ENCODE measurements at regions not wholly inside any gene's neighbourhood (a gene's known extent, or its start where the extent isn't known, plus 50 kb on each side); places are given as distances from the start of the nearest gene placed in this dataset.

DNA sequence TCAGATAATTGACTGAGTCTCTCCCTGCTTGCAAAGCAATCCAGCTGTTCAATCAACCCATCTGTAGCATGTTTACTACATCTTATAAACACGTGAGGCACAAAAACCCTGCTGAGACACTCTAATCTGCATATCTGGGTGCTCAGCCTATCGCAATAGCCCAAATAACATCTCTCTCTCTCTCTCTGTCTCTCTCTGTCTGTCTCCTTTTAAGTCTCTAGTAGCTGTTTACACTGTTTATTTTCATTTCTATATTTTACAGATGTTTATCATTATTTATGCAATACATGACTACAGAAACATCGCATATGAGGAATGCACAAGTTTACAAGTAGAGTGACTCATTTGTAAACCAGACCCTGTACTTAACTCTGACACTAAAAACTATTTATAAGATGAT lies 422.1 kb upstream of the DSEL start:
- no peak overlapping the region for H3K4me3 ChIP-seq (ENCODE audit: low read depth in 1 of 3, low read length in 3 of 3)
- 63% methylated on average over 3 of the region's 3 CpGs for WGBS
- H3K36me3 ChIP-seq (ENCODE audit: control insufficient read depth in 4 of 4, insufficient read depth in 3 of 4, low read depth in 1 of 4, low read length in 3 of 4) = no peaks in the 10 kb centered on the region
- no peaks in the 10 kb centered on the region for H3K4me1 ChIP-seq (ENCODE audit: control insufficient read depth in 4 of 4, insufficient read depth in 4 of 4, low read length in 3 of 4)
- H3K27ac ChIP-seq (ENCODE audit: low read depth in 1 of 2, low read length in 2 of 2) = no peak overlapping the region
- TF ChIP-seq RXRA (IDR thresholded peaks at IDR 0.05) = no peak
- TF ChIP-seq, protein P1, sequence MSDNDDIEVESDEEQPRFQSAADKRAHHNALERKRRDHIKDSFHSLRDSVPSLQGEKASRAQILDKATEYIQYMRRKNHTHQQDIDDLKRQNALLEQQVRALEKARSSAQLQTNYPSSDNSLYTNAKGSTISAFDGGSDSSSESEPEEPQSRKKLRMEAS (IDR thresholded peaks at IDR 0.05) = no peak
- TF ChIP-seq, protein P2, sequence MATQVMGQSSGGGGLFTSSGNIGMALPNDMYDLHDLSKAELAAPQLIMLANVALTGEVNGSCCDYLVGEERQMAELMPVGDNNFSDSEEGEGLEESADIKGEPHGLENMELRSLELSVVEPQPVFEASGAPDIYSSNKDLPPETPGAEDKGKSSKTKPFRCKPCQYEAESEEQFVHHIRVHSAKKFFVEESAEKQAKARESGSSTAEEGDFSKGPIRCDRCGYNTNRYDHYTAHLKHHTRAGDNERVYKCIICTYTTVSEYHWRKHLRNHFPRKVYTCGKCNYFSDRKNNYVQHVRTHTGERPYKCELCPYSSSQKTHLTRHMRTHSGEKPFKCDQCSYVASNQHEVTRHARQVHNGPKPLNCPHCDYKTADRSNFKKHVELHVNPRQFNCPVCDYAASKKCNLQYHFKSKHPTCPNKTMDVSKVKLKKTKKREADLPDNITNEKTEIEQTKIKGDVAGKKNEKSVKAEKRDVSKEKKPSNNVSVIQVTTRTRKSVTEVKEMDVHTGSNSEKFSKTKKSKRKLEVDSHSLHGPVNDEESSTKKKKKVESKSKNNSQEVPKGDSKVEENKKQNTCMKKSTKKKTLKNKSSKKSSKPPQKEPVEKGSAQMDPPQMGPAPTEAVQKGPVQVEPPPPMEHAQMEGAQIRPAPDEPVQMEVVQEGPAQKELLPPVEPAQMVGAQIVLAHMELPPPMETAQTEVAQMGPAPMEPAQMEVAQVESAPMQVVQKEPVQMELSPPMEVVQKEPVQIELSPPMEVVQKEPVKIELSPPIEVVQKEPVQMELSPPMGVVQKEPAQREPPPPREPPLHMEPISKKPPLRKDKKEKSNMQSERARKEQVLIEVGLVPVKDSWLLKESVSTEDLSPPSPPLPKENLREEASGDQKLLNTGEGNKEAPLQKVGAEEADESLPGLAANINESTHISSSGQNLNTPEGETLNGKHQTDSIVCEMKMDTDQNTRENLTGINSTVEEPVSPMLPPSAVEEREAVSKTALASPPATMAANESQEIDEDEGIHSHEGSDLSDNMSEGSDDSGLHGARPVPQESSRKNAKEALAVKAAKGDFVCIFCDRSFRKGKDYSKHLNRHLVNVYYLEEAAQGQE (IDR thresholded peaks at IDR 0.05) = no peak
- H3K9me3 ChIP-seq (ENCODE audit: control insufficient read depth in 4 of 4, low read length in 3 of 4) = no peaks in the 10 kb centered on the region
- H3K9ac ChIP-seq (ENCODE audit: low read depth in 1 of 2, low read length in 2 of 2) = no peak overlapping the region
- no peak for DNase-seq (ENCODE audit: low spot score)
- H3K27me3 ChIP-seq (ENCODE audit: control insufficient read depth in 4 of 4, insufficient read depth in 4 of 4, low read length in 3 of 4) = peaks cover 0 to 4% (median 0%) of the 10 kb centered on the region in 4 donors

DNA sequence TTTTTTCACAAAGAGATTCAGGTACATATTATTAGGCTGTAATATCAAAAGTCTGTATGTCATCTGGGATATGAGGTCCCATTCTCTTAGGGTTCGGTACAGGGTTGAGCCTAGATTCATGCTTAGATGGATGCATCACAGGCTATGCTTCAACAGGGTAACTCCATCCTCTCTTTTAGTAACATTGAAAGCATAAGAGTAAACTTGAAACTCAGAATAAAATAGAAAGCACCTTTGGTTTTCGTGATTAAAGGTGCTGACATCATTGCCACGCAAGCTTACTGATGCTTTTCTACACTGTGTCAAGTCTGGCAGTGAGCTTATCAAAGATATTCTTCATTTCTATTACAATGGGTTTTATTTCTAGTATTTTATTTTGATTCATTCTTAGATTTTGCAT lies 419.1 kb upstream of the DSEL start:
- Histone ChIP-seq H3K4me1 (ENCODE audit: control insufficient read depth in 4 of 4, insufficient read depth in 4 of 4, low read length in 3 of 4) (no peaks in the 10 kb centered on the region), H3K27ac (ENCODE audit: low read depth in 1 of 2, low read length in 2 of 2) (no peak overlapping the region), H3K36me3 (ENCODE audit: control insufficient read depth in 4 of 4, insufficient read depth in 3 of 4, low read depth in 1 of 4, low read length in 3 of 4) (no peaks in the 10 kb centered on the region), H3K4me3 (ENCODE audit: low read depth in 1 of 3, low read length in 3 of 3) (no peak overlapping the region), H3K27me3 (ENCODE audit: control insufficient read depth in 4 of 4, insufficient read depth in 4 of 4, low read length in 3 of 4) (peaks cover 0 to 4% (median 0%) of the 10 kb centered on the region in 4 donors), H3K9ac (ENCODE audit: low read depth in 1 of 2, low read length in 2 of 2) (no peak overlapping the region), H3K9me3 (ENCODE audit: control insufficient read depth in 4 of 4, low read length in 3 of 4) (no peaks in the 10 kb centered on the region)
- TF ChIP-seq TAF1 (conservative IDR thresholded peaks at IDR 0.05) (no peak), SP1 (IDR thresholded peaks at IDR 0.05) (no peak), HNF4A (conservative IDR thresholded peaks at IDR 0.05) (no peak), GABPA (IDR thresholded peaks at IDR 0.05 in 1 of 2, conservative IDR thresholded peaks at IDR 0.05 in 1 of 2) (no peak), EGR1 (IDR thresholded peaks at IDR 0.05; ENCODE audit: low read depth in 2 of 2) (no peak), RXRA (IDR thresholded peaks at IDR 0.05) (no peak), JUND (IDR thresholded peaks at IDR 0.05) (no peak)
- TF ChIP-seq, protein P3, sequence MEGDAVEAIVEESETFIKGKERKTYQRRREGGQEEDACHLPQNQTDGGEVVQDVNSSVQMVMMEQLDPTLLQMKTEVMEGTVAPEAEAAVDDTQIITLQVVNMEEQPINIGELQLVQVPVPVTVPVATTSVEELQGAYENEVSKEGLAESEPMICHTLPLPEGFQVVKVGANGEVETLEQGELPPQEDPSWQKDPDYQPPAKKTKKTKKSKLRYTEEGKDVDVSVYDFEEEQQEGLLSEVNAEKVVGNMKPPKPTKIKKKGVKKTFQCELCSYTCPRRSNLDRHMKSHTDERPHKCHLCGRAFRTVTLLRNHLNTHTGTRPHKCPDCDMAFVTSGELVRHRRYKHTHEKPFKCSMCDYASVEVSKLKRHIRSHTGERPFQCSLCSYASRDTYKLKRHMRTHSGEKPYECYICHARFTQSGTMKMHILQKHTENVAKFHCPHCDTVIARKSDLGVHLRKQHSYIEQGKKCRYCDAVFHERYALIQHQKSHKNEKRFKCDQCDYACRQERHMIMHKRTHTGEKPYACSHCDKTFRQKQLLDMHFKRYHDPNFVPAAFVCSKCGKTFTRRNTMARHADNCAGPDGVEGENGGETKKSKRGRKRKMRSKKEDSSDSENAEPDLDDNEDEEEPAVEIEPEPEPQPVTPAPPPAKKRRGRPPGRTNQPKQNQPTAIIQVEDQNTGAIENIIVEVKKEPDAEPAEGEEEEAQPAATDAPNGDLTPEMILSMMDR (IDR thresholded peaks at IDR 0.05; ENCODE audit: low read depth, low read length, missing input control) = no peak
- WGBS = 74% methylated on average over 3 of the region's 3 CpGs
- no peak for DNase-seq (ENCODE audit: low spot score)

DNA sequence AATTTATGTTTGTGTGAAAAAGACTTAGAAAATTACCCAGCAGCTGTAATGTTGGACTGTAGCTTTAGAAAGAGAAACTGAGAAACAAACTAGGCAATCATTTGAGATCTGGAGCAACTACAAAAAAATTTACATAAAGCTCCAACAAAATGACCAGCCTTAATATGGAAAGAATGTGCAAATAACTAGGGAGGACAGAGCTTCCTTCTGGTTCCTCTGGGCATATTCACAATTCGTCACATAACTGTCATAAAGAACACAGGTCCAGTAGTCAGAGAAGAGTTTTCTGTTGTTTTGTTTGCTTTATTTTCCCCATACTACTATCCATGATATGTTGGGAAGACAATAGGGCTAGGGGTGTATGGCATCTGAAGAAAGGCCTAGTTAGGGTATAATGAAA lies 416.8 kb upstream of the DSEL start:
- 77% methylated on average over 1 of the region's 1 CpG for WGBS
- H3K27me3 ChIP-seq (ENCODE audit: control insufficient read depth in 4 of 4, insufficient read depth in 4 of 4, low read length in 3 of 4) = peaks cover 0 to under 1% (median 0%) of the 10 kb centered on the region in 4 donors
- H3K4me3 ChIP-seq (ENCODE audit: low read depth in 1 of 3, low read length in 3 of 3) = no peak overlapping the region
- no peak overlapping the region for H3K27ac ChIP-seq (ENCODE audit: low read depth in 1 of 2, low read length in 2 of 2)
- no peak for DNase-seq (ENCODE audit: low spot score)
- no peaks in the 10 kb centered on the region for H3K36me3 ChIP-seq (ENCODE audit: control insufficient read depth in 4 of 4, insufficient read depth in 3 of 4, low read depth in 1 of 4, low read length in 3 of 4)
- no peak overlapping the region for H3K9ac ChIP-seq (ENCODE audit: low read depth in 1 of 2, low read length in 2 of 2)
- TF ChIP-seq RAD21 (IDR thresholded peaks at IDR 0.05) (no peak), TAF1 (conservative IDR thresholded peaks at IDR 0.05) (no peak)
- H3K9me3 ChIP-seq (ENCODE audit: control insufficient read depth in 4 of 4, low read length in 3 of 4) = no peaks in the 10 kb centered on the region
- no peaks in the 10 kb centered on the region for H3K4me1 ChIP-seq (ENCODE audit: control insufficient read depth in 4 of 4, insufficient read depth in 4 of 4, low read length in 3 of 4)

All from liver (tissue), 8 donors.